ENCODE measurements at regions not wholly inside any gene's neighbourhood (a gene's known extent, or its start where the extent isn't known, plus 50 kb on each side); places are given as distances from the start of the nearest gene placed in this dataset.

- Histone ChIP-seq H3K4me3 (no peak overlapping the region), H3K4me1 (peaks cover 0 to 20% (median 6%) of the 10 kb centered on the region in 4 donors), H3K27me3 (peaks cover 0 to 81% of the 10 kb centered on the region in 2 donors), H3K36me3 (no peaks in the 10 kb centered on the region), H3K9me3 (no peaks in the 10 kb centered on the region), H3K27ac (no peak overlapping the region)
- TF ChIP-seq, protein P1, sequence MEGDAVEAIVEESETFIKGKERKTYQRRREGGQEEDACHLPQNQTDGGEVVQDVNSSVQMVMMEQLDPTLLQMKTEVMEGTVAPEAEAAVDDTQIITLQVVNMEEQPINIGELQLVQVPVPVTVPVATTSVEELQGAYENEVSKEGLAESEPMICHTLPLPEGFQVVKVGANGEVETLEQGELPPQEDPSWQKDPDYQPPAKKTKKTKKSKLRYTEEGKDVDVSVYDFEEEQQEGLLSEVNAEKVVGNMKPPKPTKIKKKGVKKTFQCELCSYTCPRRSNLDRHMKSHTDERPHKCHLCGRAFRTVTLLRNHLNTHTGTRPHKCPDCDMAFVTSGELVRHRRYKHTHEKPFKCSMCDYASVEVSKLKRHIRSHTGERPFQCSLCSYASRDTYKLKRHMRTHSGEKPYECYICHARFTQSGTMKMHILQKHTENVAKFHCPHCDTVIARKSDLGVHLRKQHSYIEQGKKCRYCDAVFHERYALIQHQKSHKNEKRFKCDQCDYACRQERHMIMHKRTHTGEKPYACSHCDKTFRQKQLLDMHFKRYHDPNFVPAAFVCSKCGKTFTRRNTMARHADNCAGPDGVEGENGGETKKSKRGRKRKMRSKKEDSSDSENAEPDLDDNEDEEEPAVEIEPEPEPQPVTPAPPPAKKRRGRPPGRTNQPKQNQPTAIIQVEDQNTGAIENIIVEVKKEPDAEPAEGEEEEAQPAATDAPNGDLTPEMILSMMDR (IDR thresholded peaks at IDR 0.05): no peak
- intact Hi-C loops (cut with DNase I; ENCODE audit: low total_unique reads): no loop called here
- DNase-seq: no peak
Observed at GRCh38 chr12:132430838-132431774, 58.8 kb upstream of the FBRSL1 start.

DNA sequence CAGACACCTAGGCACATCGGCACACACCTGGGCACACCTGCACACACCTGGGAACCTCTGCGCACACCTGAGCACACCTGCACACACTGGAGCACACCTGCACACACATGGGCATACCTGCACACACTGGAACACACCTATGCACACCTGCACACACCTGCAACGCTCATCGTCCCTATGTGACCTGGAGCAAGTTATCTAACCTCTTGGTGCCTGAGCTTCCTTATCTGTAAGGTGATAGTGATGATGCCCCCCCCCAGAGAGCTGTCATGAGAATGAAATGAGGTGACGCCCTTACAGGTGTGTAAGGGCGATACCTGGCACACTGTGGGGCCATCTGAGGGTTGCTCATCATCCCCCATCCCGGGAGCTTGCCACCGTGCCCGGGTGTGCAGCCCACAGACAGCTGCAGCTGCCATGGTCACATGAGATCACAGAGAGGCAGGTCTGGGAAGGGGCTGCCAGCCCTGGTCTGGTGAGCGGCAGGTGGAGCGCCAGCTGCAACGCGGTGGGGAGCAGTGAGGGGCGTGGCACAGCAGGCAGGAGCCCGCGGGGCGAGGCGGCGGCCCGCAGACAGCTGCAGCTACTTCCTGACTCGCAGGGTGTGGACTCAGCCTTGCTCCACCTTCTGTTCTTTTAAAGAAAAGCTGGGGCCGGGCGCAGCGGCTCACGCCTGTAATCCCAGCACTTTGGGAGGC lies 59.9 kb upstream of the FBRSL1 start:
- H3K36me3 ChIP-seq: no peaks in the 10 kb centered on the region
- H3K9me3 ChIP-seq: peaks cover 0 to 5% (median 0%) of the 10 kb centered on the region in 3 donors
- no peak overlapping the region for H3K27ac ChIP-seq
- TF ChIP-seq, protein P1 (IDR thresholded peaks at IDR 0.05): no peak
- intact Hi-C loops (cut with DNase I; ENCODE audit: low total_unique reads): no loop called here
- peaks cover 0 to 91% of the 10 kb centered on the region in 2 donors for H3K27me3 ChIP-seq
- no peak overlapping the region for H3K4me3 ChIP-seq
- peaks cover 0 to 20% (median 6%) of the 10 kb centered on the region in 4 donors for H3K4me1 ChIP-seq
- DNase-seq: no peak

GRCh38 chr12:132429602-132429945 lies 60.4 kb upstream of the FBRSL1 start:
- H3K27me3 ChIP-seq: peaks cover 0 to 96% of the 10 kb centered on the region in 2 donors
- intact Hi-C loops (cut with DNase I; ENCODE audit: low total_unique reads): no loop called here
- H3K27ac ChIP-seq: no peak overlapping the region
- H3K36me3 ChIP-seq: no peaks in the 10 kb centered on the region
- DNase-seq: no peak
- H3K9me3 ChIP-seq: peaks cover 0 to 10% (median 0%) of the 10 kb centered on the region in 3 donors
- H3K4me1 ChIP-seq: peaks cover 0 to 20% (median 6%) of the 10 kb centered on the region in 4 donors
- TF ChIP-seq, protein P1 (IDR thresholded peaks at IDR 0.05): no peak
- H3K4me3 ChIP-seq: no peak overlapping the region

DNA sequence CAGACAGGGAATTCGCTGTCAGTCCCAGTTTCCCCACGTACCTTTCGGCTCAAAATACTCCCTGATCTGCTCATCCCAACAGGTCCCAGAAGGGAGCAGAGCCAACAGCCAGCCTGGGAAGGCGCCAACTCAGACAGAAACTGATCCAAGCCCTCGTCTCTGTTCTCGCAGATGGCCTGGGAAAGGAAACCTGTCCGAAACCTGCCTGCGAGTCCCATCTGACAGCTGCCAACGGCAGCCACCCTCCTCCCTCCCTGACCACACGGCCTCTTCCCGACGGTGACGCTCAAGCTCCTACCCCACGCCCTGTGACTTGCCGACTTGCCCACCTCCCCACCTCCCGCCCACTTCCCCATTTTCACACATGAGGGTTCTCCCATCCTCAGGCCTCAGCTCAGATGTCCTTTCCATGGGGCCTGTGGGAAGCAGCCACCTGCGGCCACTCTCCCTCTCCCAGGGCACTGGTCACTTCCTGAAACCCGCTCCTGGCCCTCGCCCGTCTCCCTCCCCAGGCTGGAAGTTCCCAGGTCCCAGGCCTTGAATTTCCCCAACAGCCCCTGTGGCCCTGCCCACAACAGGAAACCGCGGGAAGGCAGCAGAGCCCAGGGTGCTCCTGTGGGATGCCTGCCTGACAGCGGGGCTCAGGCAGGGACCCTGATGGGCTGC lies 60.9 kb upstream of the FBRSL1 start:
- intact Hi-C loops (cut with DNase I; ENCODE audit: low total_unique reads): no loop called here
- TF ChIP-seq, protein P1 (IDR thresholded peaks at IDR 0.05): no peak
- Histone ChIP-seq H3K27me3 (peaks cover 0 to 98% of the 10 kb centered on the region in 2 donors), H3K4me3 (no peak overlapping the region), H3K36me3 (no peaks in the 10 kb centered on the region), H3K9me3 (peaks cover 0 to 10% (median 0%) of the 10 kb centered on the region in 3 donors), H3K4me1 (peaks cover 0 to 20% (median 6%) of the 10 kb centered on the region in 4 donors), H3K27ac (no peak overlapping the region)
- no peak for DNase-seq
